ENCODE measurements at regions not wholly inside any gene's neighbourhood (a gene's known extent, or its start where the extent isn't known, plus 50 kb on each side); places are given as distances from the start of the nearest gene placed in this dataset.
"Not testable (repeated sequence)": the region's sequence is repeated elsewhere in the genome, so short reads cannot be mapped to it uniquely, and the experiment has no call there.

DNA sequence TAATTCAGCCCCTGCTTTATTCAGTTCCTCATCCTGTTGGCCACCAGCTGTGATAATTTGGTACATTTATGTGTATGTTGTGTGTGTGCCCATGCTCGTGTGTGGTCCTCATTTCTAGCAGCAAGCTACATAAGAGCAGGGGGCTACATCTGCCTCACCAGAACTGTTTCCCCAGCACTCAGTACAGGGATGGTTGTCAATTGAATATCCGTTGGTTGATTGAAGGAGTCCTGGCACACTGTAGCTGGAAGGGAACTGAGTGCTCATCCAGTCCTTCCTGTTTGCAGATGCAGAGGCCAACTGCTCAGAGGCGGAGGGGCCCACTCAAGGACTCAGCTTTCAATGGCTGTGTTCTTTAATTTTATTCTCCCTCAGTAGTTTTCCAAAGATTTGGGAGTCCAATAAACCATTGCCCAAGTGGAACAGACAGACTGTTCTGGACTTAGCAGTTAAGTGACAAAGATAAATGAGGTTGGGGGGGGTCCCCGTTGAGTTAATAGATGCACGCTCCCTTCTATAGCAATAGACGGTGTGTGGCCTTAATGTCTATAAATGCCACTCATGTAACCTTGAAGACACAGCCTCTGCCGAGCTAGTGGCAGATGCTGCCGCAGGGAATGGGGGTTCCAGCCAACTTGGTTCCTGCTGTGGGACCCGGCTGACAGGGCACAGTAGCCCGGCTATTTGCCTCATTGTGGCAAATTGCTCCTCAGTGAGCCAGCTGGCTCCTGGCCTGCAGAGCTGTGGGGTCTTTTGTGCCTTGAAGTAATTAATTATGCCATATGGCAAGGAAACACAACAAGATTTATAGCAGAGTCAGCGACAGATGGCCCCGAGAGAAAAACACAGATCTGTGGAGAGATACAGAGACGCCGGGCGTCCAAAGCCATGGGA lies 71.4 kb upstream of the GRK3 start:
- H3K27ac ChIP-seq = no peak overlapping the region
- TF ChIP-seq, protein P1, sequence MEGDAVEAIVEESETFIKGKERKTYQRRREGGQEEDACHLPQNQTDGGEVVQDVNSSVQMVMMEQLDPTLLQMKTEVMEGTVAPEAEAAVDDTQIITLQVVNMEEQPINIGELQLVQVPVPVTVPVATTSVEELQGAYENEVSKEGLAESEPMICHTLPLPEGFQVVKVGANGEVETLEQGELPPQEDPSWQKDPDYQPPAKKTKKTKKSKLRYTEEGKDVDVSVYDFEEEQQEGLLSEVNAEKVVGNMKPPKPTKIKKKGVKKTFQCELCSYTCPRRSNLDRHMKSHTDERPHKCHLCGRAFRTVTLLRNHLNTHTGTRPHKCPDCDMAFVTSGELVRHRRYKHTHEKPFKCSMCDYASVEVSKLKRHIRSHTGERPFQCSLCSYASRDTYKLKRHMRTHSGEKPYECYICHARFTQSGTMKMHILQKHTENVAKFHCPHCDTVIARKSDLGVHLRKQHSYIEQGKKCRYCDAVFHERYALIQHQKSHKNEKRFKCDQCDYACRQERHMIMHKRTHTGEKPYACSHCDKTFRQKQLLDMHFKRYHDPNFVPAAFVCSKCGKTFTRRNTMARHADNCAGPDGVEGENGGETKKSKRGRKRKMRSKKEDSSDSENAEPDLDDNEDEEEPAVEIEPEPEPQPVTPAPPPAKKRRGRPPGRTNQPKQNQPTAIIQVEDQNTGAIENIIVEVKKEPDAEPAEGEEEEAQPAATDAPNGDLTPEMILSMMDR (conservative IDR thresholded peaks at IDR 0.05) = no peak

DNA sequence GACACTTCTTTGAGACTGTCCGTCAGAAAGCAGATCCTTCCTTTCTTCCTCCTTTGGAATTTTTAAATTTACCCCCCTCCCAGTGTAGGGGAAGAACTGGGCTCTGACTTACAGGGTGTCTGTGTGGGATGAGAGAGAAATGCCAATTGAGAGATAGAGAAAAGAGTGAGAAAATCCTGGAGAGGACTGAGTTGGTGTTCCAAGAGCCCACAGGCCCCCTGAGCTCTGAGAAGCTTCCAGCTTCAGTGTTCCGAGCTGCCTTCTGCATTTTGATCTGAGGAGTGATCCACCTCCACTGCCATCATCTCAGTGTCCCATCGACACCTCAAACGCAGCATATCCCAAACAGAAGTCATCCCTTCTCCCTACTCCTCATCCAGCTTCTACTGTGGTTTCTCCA lies 70.7 kb upstream of the GRK3 start:
- TF ChIP-seq, protein P1 (conservative IDR thresholded peaks at IDR 0.05) = no peak
- no peak overlapping the region for H3K27ac ChIP-seq

DNA sequence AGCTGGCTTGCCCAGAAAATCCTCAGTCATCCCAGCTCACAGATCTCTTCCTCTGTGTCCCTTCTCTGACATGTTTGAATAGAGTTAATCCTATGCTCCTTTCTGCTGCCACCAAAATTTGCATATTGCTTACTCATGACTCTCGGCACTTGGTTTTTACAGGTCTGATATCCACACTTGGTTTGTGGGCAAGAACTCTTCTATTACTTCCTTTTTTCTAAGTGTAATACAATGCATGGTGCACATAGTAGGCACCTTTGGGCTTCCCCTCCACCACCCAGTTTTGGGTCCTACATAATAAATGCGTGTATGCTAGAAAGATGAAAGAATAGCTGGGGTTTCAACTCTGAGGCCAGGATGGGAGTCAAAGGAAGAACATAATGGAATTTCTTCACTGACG lies 69.7 kb upstream of the GRK3 start:
- H3K27ac ChIP-seq = no peak overlapping the region
- TF ChIP-seq, protein P1 (conservative IDR thresholded peaks at IDR 0.05) = no peak

DNA sequence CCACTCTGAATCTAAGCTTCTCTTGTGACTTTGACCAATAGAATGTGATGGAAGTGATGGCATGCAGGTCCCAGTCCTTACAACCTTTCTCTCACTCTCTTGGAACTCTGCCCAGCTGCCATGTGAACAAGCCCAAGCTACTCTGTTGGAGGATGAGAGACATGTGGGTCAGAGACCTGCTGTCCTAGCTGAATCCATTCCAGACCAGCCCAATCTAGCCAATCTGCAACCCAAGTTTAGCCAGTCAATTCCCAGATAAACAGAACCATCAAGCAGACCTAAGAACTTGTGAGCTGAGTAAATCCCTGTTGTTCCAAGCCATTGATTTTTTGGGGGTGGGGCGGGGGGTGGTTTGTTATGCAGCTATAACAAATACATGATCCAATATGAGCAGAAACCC lies 69.2 kb upstream of the GRK3 start:
- TF ChIP-seq, protein P1 (conservative IDR thresholded peaks at IDR 0.05) = no peak
- no peak overlapping the region for H3K27ac ChIP-seq

DNA sequence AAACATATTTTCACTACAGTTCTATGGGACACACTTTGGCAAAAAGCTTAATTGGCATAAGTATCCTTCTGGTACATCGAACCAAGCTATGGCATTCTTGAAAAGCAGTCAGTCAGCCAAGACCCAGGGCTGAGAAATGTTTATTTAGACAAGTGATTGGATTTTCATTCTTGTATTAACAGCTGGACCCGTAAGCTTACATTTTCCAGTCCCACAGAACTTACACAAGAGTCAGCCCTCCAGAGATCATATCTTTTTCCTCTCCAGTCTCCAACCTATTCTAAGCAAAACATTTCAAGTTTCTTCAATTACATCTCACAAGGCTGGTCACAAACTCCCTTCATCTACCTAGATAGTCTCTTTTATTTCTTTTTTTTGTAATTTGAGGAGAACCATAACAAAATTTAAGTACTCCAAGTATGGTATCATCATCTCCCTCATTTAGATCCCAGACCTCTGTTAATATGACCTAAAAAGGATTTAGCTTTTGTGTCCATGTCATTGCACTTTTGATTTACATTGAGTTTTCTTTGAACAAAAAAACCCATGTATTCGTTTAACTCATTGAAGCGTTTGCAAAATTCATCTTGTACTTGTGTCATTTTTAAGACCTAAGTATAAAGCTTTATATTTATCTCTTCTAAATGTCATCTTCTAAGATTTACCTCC lies 67.9 kb upstream of the GRK3 start:
- TF ChIP-seq, protein P1 (conservative IDR thresholded peaks at IDR 0.05) = no peak
- H3K27ac ChIP-seq = no peak overlapping the region

DNA sequence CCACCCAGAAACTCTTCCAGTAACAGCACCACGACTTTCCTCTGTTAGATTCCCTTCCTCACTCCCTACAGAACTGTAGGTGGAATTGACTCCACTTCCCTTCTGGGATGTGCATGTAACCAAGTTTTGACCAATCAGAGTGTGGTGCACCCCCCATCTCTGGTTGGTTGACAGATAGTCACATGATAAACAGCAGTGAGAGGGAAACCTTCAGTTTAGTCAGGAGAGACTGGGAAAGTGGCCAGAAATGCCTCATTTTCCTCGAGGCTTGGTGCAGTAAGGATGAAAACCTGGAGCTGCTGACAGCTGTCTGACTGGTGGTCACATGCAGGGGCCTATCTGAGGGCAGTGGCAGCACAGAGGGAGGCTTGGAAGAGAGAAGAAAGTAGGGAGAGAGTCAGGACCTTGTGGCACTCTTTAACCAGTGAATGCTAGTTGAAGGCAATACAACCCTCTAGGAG lies 67.3 kb upstream of the GRK3 start:
- no peak overlapping the region for H3K27ac ChIP-seq

DNA sequence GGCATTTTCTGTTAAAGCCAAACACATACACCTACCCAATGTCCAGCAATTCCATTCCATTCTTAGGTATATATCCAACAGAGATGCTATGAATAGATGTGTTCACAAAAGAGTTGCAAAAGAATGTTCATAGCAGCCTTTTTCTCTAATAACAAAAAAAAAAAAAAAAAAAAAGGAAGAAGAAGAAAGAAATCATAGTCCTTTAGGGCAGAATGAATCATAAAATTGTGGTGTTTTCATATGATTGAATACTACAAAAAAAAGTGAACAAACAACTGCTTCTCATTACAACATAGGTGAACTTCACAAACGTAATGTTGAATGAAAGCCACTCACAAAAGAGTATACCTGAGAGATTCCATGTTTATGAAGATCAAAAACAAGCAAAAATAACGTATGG lies 66.8 kb upstream of the GRK3 start:
- no peak overlapping the region for H3K27ac ChIP-seq
- TF ChIP-seq, protein P1 (conservative IDR thresholded peaks at IDR 0.05) = no peak

More for the DNA sequence above, 67.3 kb upstream of the GRK3 start:
- TF ChIP-seq, protein P1 (conservative IDR thresholded peaks at IDR 0.05) = no peak

DNA sequence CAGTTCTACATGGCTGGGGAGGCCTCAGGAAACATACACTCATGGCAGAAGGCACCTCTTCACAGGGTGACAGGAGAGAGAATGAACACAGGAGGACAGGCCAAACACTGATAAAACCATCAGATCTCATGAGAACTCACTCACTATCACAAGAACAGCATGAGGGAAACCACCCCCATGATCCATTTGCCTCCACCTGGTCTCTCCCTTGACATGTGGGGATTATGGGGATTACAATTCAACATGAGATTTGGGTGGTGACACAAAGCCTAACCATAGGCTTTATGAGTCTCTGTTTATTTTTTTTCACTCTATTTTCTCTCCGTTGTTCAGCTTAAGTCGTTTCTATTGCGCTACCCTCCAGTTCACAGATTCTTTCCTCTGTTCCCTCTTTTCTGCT lies 63.8 kb upstream of the GRK3 start:
- not testable (repeated sequence) for H3K27ac ChIP-seq

DNA sequence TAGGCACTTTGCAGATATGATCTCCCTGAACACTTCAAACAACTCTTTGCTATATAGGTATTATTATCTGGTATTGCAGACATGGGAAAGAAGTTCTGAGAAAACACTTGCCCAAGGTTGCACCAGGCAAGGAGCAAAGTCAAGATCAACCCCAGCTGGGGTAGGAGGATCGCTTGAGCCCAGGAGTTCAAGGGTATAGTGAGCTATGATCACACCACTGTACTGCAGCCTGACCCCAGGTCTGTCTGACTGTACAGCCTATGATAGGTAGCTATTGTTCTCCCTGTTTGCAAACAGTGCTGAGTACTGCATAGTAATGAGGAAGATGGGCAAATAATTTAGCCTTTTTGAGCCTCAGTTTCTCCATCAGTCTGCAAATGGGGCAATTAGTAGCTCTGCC lies 60.5 kb upstream of the GRK3 start:
- H3K27ac ChIP-seq = not testable (repeated sequence)
